AG04450 (cell line): ENCODE measurements at regions not wholly inside any gene's neighbourhood (a gene's known extent, or its start where the extent isn't known, plus 50 kb on each side); places are given as distances from the start of the nearest gene placed in this dataset.

Experiments
- CTCF ChIA-PET: fragments of 300-600, 350-600 bp; formaldehyde crosslinking; extraction: SDS; loops from one replicate; lab custom pipeline; 2022; ENCODE audit warnings: antibody characterized with exemption, inconsistent platforms; lab: Charles Lee
- POLR2A ChIA-PET: fragments of 350-600 bp; formaldehyde crosslinking; extraction: SDS; loops from one replicate; lab custom pipeline; 2021; ENCODE audit warnings: antibody characterized with exemption, inconsistent platforms; lab: Yijun Ruan, JAX
- DNase-seq: peaks from one replicate; pipeline ENCODE4 v3.0.0-alpha.2; 2011; ENCODE audit warnings: low read depth, low spot score
- H3K27ac ChIP-seq: one replicate; pipeline ENCODE4 v1.5.1; 2012; ENCODE audit warnings: low read depth, low read length, control low read depth
- H3K27me3 ChIP-seq: one replicate; pipeline ENCODE4 v1.6.0; 2012; ENCODE audit warnings: low read length; ENCODE audit not compliant: control insufficient read depth, insufficient read depth
- H3K4me3 ChIP-seq: 2 replicates; pipeline ENCODE4 v1.5.1; 2011; ENCODE audit warnings: mild to moderate bottlenecking, low read depth, low read length, control low read depth
- H3K9me3 ChIP-seq: 2 replicates; pipeline ENCODE4 v1.5.1; 2012; ENCODE audit warnings: low read length; ENCODE audit not compliant: control insufficient read depth, insufficient read depth
- TF ChIP-seq, protein P1 (sequence below): IDR thresholded peaks from 2 replicates; pipeline ENCODE4 v1.5.1; 2011; ENCODE audit warnings: low read depth, low read length, control low read depth, inconsistent platforms

DNA sequence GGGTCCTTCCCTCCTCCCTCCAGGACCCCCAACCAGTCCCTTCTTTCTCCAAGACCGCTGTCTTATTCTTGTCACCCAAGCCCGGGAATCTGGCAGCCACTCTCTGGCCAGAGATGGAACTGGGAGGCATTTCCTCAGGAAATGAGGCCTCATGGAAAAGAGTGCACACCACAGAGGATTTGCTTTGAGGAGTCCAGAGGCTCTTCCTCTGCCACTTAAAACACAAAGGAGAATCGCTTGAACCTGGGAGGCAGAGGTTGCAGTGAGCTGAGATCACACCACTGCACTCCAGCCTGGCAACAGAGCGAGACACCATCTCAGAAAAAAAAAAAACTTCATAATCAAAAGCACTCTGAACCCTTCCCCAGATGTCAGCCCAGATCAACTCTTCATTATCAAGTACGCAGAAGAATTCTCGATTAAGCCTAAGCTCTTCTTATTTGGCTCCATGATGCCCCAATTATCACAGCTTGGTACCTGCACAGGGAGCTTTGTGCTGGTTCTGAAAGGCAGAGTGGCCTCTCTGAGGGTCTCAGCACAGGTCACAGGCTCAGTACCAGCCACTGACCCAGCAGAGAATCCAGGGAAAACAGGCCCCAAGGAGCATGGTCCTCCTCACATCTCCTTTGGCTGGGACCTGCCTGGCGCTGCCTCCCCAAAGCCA is 82.9 kb upstream of the MAFB start:
- no peaks in the 10 kb centered on the region for H3K27me3 ChIP-seq
- ChIA-PET CTCF (no interaction called here), POLR2A (no interaction called here)
- no peak for DNase-seq
- no peak overlapping the region for H3K27ac ChIP-seq
- TF ChIP-seq, protein P1, sequence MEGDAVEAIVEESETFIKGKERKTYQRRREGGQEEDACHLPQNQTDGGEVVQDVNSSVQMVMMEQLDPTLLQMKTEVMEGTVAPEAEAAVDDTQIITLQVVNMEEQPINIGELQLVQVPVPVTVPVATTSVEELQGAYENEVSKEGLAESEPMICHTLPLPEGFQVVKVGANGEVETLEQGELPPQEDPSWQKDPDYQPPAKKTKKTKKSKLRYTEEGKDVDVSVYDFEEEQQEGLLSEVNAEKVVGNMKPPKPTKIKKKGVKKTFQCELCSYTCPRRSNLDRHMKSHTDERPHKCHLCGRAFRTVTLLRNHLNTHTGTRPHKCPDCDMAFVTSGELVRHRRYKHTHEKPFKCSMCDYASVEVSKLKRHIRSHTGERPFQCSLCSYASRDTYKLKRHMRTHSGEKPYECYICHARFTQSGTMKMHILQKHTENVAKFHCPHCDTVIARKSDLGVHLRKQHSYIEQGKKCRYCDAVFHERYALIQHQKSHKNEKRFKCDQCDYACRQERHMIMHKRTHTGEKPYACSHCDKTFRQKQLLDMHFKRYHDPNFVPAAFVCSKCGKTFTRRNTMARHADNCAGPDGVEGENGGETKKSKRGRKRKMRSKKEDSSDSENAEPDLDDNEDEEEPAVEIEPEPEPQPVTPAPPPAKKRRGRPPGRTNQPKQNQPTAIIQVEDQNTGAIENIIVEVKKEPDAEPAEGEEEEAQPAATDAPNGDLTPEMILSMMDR, result no peak
- no peak overlapping the region for H3K4me3 ChIP-seq
- no peaks in the 10 kb centered on the region for H3K9me3 ChIP-seq

DNA sequence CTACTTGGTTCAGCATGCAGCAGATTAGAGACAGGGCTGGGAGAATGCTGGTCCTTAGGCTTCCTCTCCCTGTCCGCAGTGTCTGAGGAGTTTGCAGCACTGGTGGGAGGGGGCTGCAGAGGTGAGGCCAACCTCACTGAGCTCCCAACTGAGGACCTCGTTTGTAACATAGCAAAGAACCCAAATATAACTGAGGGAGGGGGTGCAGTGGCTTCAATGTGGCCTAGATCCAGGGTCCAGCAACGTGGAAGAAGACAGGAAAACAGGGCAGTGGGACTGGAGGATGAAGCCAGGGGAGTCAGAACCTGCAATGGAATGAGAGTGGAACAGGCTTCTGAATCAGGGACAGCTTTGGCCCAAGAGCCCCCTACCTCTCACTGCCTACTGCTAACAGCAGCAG is 84.3 kb upstream of the MAFB start:
- H3K4me3 ChIP-seq, result no peak overlapping the region
- no peak for DNase-seq
- ChIA-PET CTCF (no interaction called here), POLR2A (no interaction called here)
- TF ChIP-seq, protein P1, result no peak
- H3K27me3 ChIP-seq, result no peaks in the 10 kb centered on the region
- no peaks in the 10 kb centered on the region for H3K9me3 ChIP-seq
- H3K27ac ChIP-seq, result no peak overlapping the region

DNA sequence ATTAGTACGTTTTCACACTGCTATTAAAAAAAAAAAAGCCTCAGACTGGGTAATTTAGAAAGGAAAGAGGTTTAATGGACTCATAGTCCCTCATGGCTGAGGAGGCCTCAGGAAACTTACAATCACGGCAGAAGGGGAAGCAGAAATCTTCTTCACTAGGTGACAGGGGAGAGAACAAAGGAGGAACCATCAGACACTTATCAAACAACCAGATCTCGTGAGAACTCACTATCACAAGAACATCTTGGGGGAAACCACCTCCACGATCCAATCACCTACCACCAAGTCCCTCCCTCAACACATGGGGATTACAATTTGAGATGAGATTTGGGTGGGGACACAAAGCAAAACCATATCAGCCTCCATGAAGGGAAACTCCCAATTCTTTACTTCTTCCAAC is 85.2 kb upstream of the MAFB start:
- H3K4me3 ChIP-seq, result no peak overlapping the region
- no peak overlapping the region for H3K27ac ChIP-seq
- TF ChIP-seq, protein P1, result no peak
- DNase-seq, result no peak
- CTCF ChIA-PET, result interaction anchor here (0.5 to 2.3 kb wide), 2 partner anchors 33 to 627 kb away, joined by 4 to 6 read pairs; no protein-coding TSS in a partner anchor
- no peaks in the 10 kb centered on the region for H3K27me3 ChIP-seq
- no peaks in the 10 kb centered on the region for H3K9me3 ChIP-seq
- POLR2A ChIA-PET, result no interaction called here

DNA sequence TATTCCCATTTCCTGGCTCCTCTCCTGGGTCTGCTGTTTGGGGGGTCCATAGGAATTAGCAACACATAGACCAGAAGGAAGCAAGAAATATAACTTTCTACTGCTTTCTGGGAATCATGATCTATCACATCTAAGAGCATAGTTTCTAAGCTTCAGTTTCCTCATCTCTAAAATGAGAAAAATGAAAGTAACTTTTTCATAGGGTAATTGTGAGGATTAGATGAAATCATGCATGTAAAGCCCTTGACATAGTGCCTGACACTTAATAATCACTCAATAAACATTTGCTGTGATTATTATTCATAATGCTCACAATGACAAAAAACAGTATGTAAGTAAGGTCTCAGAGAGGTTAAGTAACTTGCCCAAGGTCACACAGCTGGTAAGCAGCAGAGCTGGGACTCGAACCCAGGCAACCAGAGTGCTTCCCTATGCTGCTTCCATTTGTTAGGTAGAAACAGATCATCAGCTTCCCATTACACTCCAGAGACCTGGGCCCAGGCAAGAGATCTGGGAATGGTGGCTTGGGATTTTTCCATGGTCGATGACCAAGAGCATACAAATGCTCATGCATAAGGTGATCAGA is 86.6 kb upstream of the MAFB start:
- TF ChIP-seq, protein P1, result no peak
- no peaks in the 10 kb centered on the region for H3K27me3 ChIP-seq
- no peaks in the 10 kb centered on the region for H3K9me3 ChIP-seq
- POLR2A ChIA-PET, result no interaction called here
- no peak overlapping the region for H3K4me3 ChIP-seq
- no peak for DNase-seq
- no peak overlapping the region for H3K27ac ChIP-seq
- CTCF ChIA-PET, result interaction anchor here (2.3 kb wide), 1 partner anchor 34 kb away, joined by 6 read pairs; no protein-coding TSS in a partner anchor
